Activated CD4-positive, alpha-beta T cell treated with anti-CD3 and anti-CD28 coated beads, Interleukin-2, amount 50 U/mL, for 16 hours (primary cell): ENCODE measurements at regions not wholly inside any gene's neighbourhood (a gene's known extent, or its start where the extent isn't known, plus 50 kb on each side); places are given as distances from the start of the nearest gene placed in this dataset.
"Not testable (repeated sequence)": the region's sequence is repeated elsewhere in the genome, so short reads cannot be mapped to it uniquely, and the experiment has no call there.

ENCODE experiments used
- DNase-seq: peaks from one replicate; pipeline ENCODE4 v3.0.0-alpha.2; 2020

GRCh38 chr11:37843603-37844002 is 1245.6 kb upstream of the RAG2 start:
- no peak for DNase-seq

GRCh38 chr11:37841016-37841415 is 1243.0 kb upstream of the RAG2 start:
- no peak for DNase-seq

GRCh38 chr11:37840345-37840744 is 1242.3 kb upstream of the RAG2 start:
- DNase-seq: not testable (repeated sequence)

- no peak for DNase-seq
Observed at GRCh38 chr11:37830529-37830928, 1232.5 kb upstream of the RAG2 start.

- no peak for DNase-seq
Observed at GRCh38 chr11:37817727-37818270, 1219.8 kb upstream of the RAG2 start.

GRCh38 chr11:37812281-37812880 is 1214.3 kb upstream of the RAG2 start:
- DNase-seq: no peak

- no peak for DNase-seq
Observed at GRCh38 chr11:37811349-37811748, 1213.3 kb upstream of the RAG2 start.

- DNase-seq: no peak
Observed at GRCh38 chr11:37804666-37805065, 1206.6 kb upstream of the RAG2 start.

- no peak for DNase-seq
Observed at GRCh38 chr11:37788141-37788877, 1190.3 kb upstream of the RAG2 start.

GRCh38 chr11:37786214-37786755 is 1188.2 kb upstream of the RAG2 start:
- no peak for DNase-seq

GRCh38 chr11:37774441-37774840 is 1176.4 kb upstream of the RAG2 start:
- no peak for DNase-seq

- no peak for DNase-seq
Observed at GRCh38 chr11:37770145-37770544, 1172.1 kb upstream of the RAG2 start.

GRCh38 chr11:37762079-37762478 is 1164.0 kb upstream of the RAG2 start:
- no peak for DNase-seq

GRCh38 chr11:37755521-37755920 is 1157.5 kb upstream of the RAG2 start:
- DNase-seq: no peak

- DNase-seq: no peak
Observed at GRCh38 chr11:37748641-37749040, 1150.6 kb upstream of the RAG2 start.

- DNase-seq: no peak
Observed at GRCh38 chr11:37747121-37747520, 1149.1 kb upstream of the RAG2 start.

GRCh38 chr11:37727371-37727770 is 1129.3 kb upstream of the RAG2 start:
- DNase-seq: no peak

GRCh38 chr11:37724315-37724714 is 1126.3 kb upstream of the RAG2 start:
- DNase-seq: no peak

- DNase-seq: no peak
Observed at GRCh38 chr11:37721485-37721884, 1123.4 kb upstream of the RAG2 start.

- no peak for DNase-seq
Observed at GRCh38 chr11:37718431-37718999, 1120.5 kb upstream of the RAG2 start.

- DNase-seq: no peak
Observed at GRCh38 chr11:37712251-37712650, 1114.2 kb upstream of the RAG2 start.

GRCh38 chr11:37710031-37710430 is 1112.0 kb upstream of the RAG2 start:
- no peak for DNase-seq

GRCh38 chr11:37704791-37705190 is 1106.8 kb upstream of the RAG2 start:
- no peak for DNase-seq

GRCh38 chr11:37699644-37700043 is 1101.6 kb upstream of the RAG2 start:
- DNase-seq: no peak
